Fibroblast of lung (primary cell): ENCODE measurements at regions not wholly inside any gene's neighbourhood (a gene's known extent, or its start where the extent isn't known, plus 50 kb on each side); places are given as distances from the start of the nearest gene placed in this dataset.

Source experiments
- DNase-seq, 2 donors: peaks; one replicate each; pipeline versions ENCODE4 v3.0.0 to v3.0.0-alpha.2; 2010; ENCODE audit warnings: low read depth in 2 of 2
- H2AFZ ChIP-seq: 2 replicates; pipeline ENCODE4 v1.5.1; 2012; ENCODE audit warnings: low read length, control low read depth, inconsistent platforms
- H3K27ac ChIP-seq: 2 replicates; pipeline ENCODE4 v1.5.1; 2011; ENCODE audit warnings: low read length, control low read depth; ENCODE audit not compliant: insufficient read depth
- H3K27me3 ChIP-seq: 2 replicates; pipeline ENCODE4 v1.5.1; 2011; ENCODE audit warnings: mild to moderate bottlenecking, low read length; ENCODE audit not compliant: control insufficient read depth, insufficient read depth
- H3K36me3 ChIP-seq: 2 replicates; pipeline ENCODE4 v1.5.1; 2011; ENCODE audit warnings: low read length; ENCODE audit not compliant: control insufficient read depth, insufficient read depth
- H3K4me1 ChIP-seq: 2 replicates; pipeline ENCODE4 v1.5.1; 2011; ENCODE audit warnings: low read length; ENCODE audit not compliant: control insufficient read depth, insufficient read depth; ENCODE audit errors: extremely low read depth
- H3K4me2 ChIP-seq: 2 replicates; pipeline ENCODE4 v1.5.1; 2011; ENCODE audit warnings: low read length, control low read depth; ENCODE audit not compliant: insufficient read depth; ENCODE audit errors: extremely low read depth
- H3K4me3 ChIP-seq, 4 experiments: fragments of 200-600 bp in 1 of 4; sonication (generic) in 1 of 4; replicated peaks in 1 of 4; 2 replicates each; pipeline ENCODE4 v1.5.1; 2011 to 2016; ENCODE audit warnings: low read length in 4 of 4, low read depth in 3 of 4, mild to moderate bottlenecking in 3 of 4, control low read depth in 2 of 4, inconsistent platforms in 1 of 4, mixed read lengths in 1 of 4; ENCODE audit not compliant: insufficient read depth in 1 of 4; ENCODE audit errors: control extremely low read depth in 1 of 4
- H3K79me2 ChIP-seq: 2 replicates; pipeline ENCODE4 v1.5.1; 2012; ENCODE audit warnings: mild to moderate bottlenecking, low read length, inconsistent platforms; ENCODE audit not compliant: control insufficient read depth, insufficient read depth
- H3K9ac ChIP-seq: 2 replicates; pipeline ENCODE4 v1.5.1; 2011; ENCODE audit warnings: mild to moderate bottlenecking, low read length, control low read depth; ENCODE audit not compliant: insufficient read depth
- H3K9me3 ChIP-seq: 2 replicates; pipeline ENCODE4 v1.5.1; 2012; ENCODE audit warnings: low read depth, low read length; ENCODE audit not compliant: control insufficient read depth, insufficient read depth
- H4K20me1 ChIP-seq: 2 replicates; pipeline ENCODE4 v1.5.1; 2011; ENCODE audit warnings: low read length; ENCODE audit not compliant: control insufficient read depth, insufficient read depth; ENCODE audit errors: extremely low read depth
- EZH2 ChIP-seq: IDR thresholded peaks from 2 replicates; pipeline ENCODE4 v1.5.1; 2012; ENCODE audit warnings: low read length, control low read depth, mild to moderate bottlenecking; ENCODE audit errors: missing control alignments
- TF ChIP-seq, protein P1 (sequence below), 2 donors: IDR thresholded peaks in 1 of 2; conservative IDR thresholded peaks in 1 of 2; 1 replicate in 1 of 2; 2 replicates in 1 of 2; pipeline ENCODE4 v1.5.1; 2011 to 2012; ENCODE audit warnings: low read length in 2 of 2, control low read depth in 1 of 2, inconsistent platforms in 1 of 2, low read depth in 1 of 2, mild to moderate bottlenecking in 1 of 2

DNA sequence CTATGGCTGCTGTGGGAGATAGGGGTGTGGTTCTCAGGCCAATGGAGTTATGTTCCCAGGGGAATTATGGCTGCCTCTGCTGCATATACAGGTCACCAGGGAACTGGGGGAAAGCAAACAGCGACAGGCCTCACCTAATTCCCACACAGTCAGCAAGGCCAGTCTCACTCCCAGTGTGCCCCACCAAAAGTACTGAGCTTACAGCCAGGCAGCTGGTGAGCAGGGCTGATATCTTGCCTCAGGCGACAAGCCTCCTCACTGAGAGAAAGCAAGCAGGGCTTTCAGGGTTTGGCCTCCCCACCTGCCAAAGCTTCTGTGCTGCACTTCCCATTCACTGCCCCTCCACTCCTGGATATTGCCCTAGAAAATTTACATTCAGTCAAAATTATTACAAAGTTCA lies 273.8 kb upstream of the TARS1 start:
- Histone ChIP-seq H3K4me3 (no peak overlapping the region), H3K4me1 (no peaks in the 10 kb centered on the region), H4K20me1 (no peaks in the 10 kb centered on the region), H3K9ac (no peak overlapping the region), H3K4me2 (no peak overlapping the region), H3K9me3 (no peaks in the 10 kb centered on the region), H3K79me2 (no peaks in the 10 kb centered on the region), H3K27ac (no peak overlapping the region), H3K36me3 (no peaks in the 10 kb centered on the region), H3K27me3 (no peaks in the 10 kb centered on the region), H2AFZ (no peak overlapping the region)
- no peak for TF ChIP-seq EZH2
- TF ChIP-seq, protein P1, sequence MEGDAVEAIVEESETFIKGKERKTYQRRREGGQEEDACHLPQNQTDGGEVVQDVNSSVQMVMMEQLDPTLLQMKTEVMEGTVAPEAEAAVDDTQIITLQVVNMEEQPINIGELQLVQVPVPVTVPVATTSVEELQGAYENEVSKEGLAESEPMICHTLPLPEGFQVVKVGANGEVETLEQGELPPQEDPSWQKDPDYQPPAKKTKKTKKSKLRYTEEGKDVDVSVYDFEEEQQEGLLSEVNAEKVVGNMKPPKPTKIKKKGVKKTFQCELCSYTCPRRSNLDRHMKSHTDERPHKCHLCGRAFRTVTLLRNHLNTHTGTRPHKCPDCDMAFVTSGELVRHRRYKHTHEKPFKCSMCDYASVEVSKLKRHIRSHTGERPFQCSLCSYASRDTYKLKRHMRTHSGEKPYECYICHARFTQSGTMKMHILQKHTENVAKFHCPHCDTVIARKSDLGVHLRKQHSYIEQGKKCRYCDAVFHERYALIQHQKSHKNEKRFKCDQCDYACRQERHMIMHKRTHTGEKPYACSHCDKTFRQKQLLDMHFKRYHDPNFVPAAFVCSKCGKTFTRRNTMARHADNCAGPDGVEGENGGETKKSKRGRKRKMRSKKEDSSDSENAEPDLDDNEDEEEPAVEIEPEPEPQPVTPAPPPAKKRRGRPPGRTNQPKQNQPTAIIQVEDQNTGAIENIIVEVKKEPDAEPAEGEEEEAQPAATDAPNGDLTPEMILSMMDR (conservative IDR thresholded peaks at IDR 0.05 in 1 of 2, IDR thresholded peaks at IDR 0.05 in 1 of 2; ENCODE audit: low read depth in 1 of 2, low read length in 2 of 2) = no peak
- DNase-seq = no peak

- Histone ChIP-seq H3K36me3 (no peaks in the 10 kb centered on the region), H3K27me3 (no peaks in the 10 kb centered on the region), H3K4me1 (no peaks in the 10 kb centered on the region), H2AFZ (no peak overlapping the region), H3K9ac (no peak overlapping the region), H3K79me2 (no peaks in the 10 kb centered on the region), H3K4me3 (no peak overlapping the region), H3K4me2 (no peak overlapping the region), H4K20me1 (no peaks in the 10 kb centered on the region), H3K27ac (no peak overlapping the region), H3K9me3 (no peaks in the 10 kb centered on the region)
- no peak for TF ChIP-seq EZH2
- TF ChIP-seq, protein P1 (conservative IDR thresholded peaks at IDR 0.05 in 1 of 2, IDR thresholded peaks at IDR 0.05 in 1 of 2; ENCODE audit: low read depth in 1 of 2, low read length in 2 of 2) = no peak
- peak in 1 of 2 donors; percentile 55 for DNase-seq
Measured at GRCh38 chr5:33167541-33167940, 273.2 kb upstream of the TARS1 start.

GRCh38 chr5:33170411-33170810 lies 270.4 kb upstream of the TARS1 start:
- H3K4me2 ChIP-seq = no peak overlapping the region
- TF ChIP-seq EZH2 = no peak
- TF ChIP-seq, protein P1 (conservative IDR thresholded peaks at IDR 0.05 in 1 of 2, IDR thresholded peaks at IDR 0.05 in 1 of 2; ENCODE audit: low read depth in 1 of 2, low read length in 2 of 2) = no peak
- DNase-seq = peak in 1 of 2 donors; percentile 21
- H3K9me3 ChIP-seq = no peaks in the 10 kb centered on the region
- H3K79me2 ChIP-seq = no peaks in the 10 kb centered on the region
- H3K27ac ChIP-seq = no peak overlapping the region
- H2AFZ ChIP-seq = no peak overlapping the region
- no peak overlapping the region for H3K4me3 ChIP-seq
- no peak overlapping the region for H3K9ac ChIP-seq
- H3K36me3 ChIP-seq = no peaks in the 10 kb centered on the region
- H3K4me1 ChIP-seq = no peaks in the 10 kb centered on the region
- no peaks in the 10 kb centered on the region for H4K20me1 ChIP-seq
- no peaks in the 10 kb centered on the region for H3K27me3 ChIP-seq
